ENCODE measurements at regions not wholly inside any gene's neighbourhood (a gene's known extent, or its start where the extent isn't known, plus 50 kb on each side); places are given as distances from the start of the nearest gene placed in this dataset.

GRCh38 chr2:100683231-100683630 lies 120.4 kb downstream of the PDCL3 start:
- DNase-seq: no peak
- Histone ChIP-seq H3K27ac (ENCODE audit: low read depth in 1 of 2, low read length in 2 of 2) (no peak overlapping the region), H3K9me3 (ENCODE audit: control insufficient read depth in 1 of 2, insufficient read depth in 1 of 2, low read length in 2 of 2) (no peaks in the 10 kb centered on the region), H3K4me3 (ENCODE audit: low read length) (no peak overlapping the region), H3K36me3 (ENCODE audit: insufficient read depth, low read length) (no peaks in the 10 kb centered on the region), H3K27me3 (ENCODE audit: control insufficient read depth in 1 of 2, insufficient read depth in 2 of 2, low read length in 2 of 2) (no peaks in the 10 kb centered on the region), H3K4me1 (ENCODE audit: insufficient read depth, low read length) (peaks cover 10% of the 10 kb centered on the region)
- no peak overlapping the region for H3K4me3 Mint-ChIP-seq
- peaks cover 4% of the 10 kb centered on the region for H3K36me3 Mint-ChIP-seq (ENCODE audit: low read depth)
- ChIA-PET CTCF (no interaction called here), POLR2A (no interaction called here)
- TF ChIP-seq CTCF (IDR thresholded peaks at IDR 0.05): no peak
- no peak for ATAC-seq (ENCODE audit: poor library complexity)
- no peak overlapping the region for H3K27ac Mint-ChIP-seq
- intact Hi-C loops (cut with DNase I, micrococcal nuclease): no loop called here
- peaks cover 12% of the 10 kb centered on the region for H3K4me1 Mint-ChIP-seq (ENCODE audit: low read depth)
- H3K9me3 Mint-ChIP-seq: peaks cover 7% of the 10 kb centered on the region
- no peaks in the 10 kb centered on the region for H3K27me3 Mint-ChIP-seq

- Histone ChIP-seq H3K9me3 (ENCODE audit: control insufficient read depth in 1 of 2, insufficient read depth in 1 of 2, low read length in 2 of 2) (peaks cover 1 to 7% of the 10 kb centered on the region in 2 experiments), H3K4me1 (ENCODE audit: insufficient read depth, low read length) (no peaks in the 10 kb centered on the region), H3K36me3 (ENCODE audit: insufficient read depth, low read length) (no peaks in the 10 kb centered on the region), H3K27me3 (ENCODE audit: control insufficient read depth in 1 of 2, insufficient read depth in 2 of 2, low read length in 2 of 2) (no peaks in the 10 kb centered on the region), H3K27ac (ENCODE audit: low read depth in 1 of 2, low read length in 2 of 2) (no peak overlapping the region), H3K4me3 (ENCODE audit: low read length) (no peak overlapping the region)
- POLR2A ChIA-PET: no interaction called here
- CTCF ChIA-PET: no interaction called here
- Mint-ChIP-seq H3K9me3 (peaks cover 14% of the 10 kb centered on the region), H3K4me3 (no peak overlapping the region), H3K27ac (no peak overlapping the region), H3K4me1 (ENCODE audit: low read depth) (peaks cover 4% of the 10 kb centered on the region), H3K27me3 (peaks cover 9% of the 10 kb centered on the region), H3K36me3 (ENCODE audit: low read depth) (peaks cover 11% of the 10 kb centered on the region)
- intact Hi-C loops (cut with DNase I, micrococcal nuclease): no loop called here
- no peak for DNase-seq
- no peak for ATAC-seq (ENCODE audit: poor library complexity)
- TF ChIP-seq CTCF (IDR thresholded peaks at IDR 0.05): no peak
Measured at GRCh38 chr2:100691846-100692245, 128.1 kb upstream of the NPAS2 start.

GRCh38 chr2:100692381-100692780 lies 127.6 kb upstream of the NPAS2 start:
- intact Hi-C loops (cut with DNase I, micrococcal nuclease): no loop called here
- H3K36me3 ChIP-seq (ENCODE audit: insufficient read depth, low read length): no peaks in the 10 kb centered on the region
- no peak overlapping the region for H3K27ac ChIP-seq (ENCODE audit: low read depth in 1 of 2, low read length in 2 of 2)
- peaks cover 6 to 9% of the 10 kb centered on the region in 2 experiments for H3K9me3 ChIP-seq (ENCODE audit: control insufficient read depth in 1 of 2, insufficient read depth in 1 of 2, low read length in 2 of 2)
- no peaks in the 10 kb centered on the region for H3K27me3 ChIP-seq (ENCODE audit: control insufficient read depth in 1 of 2, insufficient read depth in 2 of 2, low read length in 2 of 2)
- ATAC-seq (ENCODE audit: poor library complexity): no peak
- DNase-seq: no peak
- Mint-ChIP-seq H3K27me3 (peaks cover 9% of the 10 kb centered on the region), H3K27ac (no peak overlapping the region), H3K4me3 (no peak overlapping the region), H3K36me3 (ENCODE audit: low read depth) (peaks cover 11% of the 10 kb centered on the region), H3K4me1 (ENCODE audit: low read depth) (peaks cover 4% of the 10 kb centered on the region), H3K9me3 (peaks cover 14% of the 10 kb centered on the region)
- no peak for TF ChIP-seq CTCF (IDR thresholded peaks at IDR 0.05)
- POLR2A ChIA-PET: interaction anchor here (0.9 kb wide), 1 partner anchor 34 kb away, joined by 4 read pairs; no protein-coding TSS in a partner anchor
- CTCF ChIA-PET: no interaction called here
- no peak overlapping the region for H3K4me3 ChIP-seq (ENCODE audit: low read length)
- no peaks in the 10 kb centered on the region for H3K4me1 ChIP-seq (ENCODE audit: insufficient read depth, low read length)
